Epithelial cell of proximal tubule (primary cell): ENCODE measurements at regions not wholly inside any gene's neighbourhood (a gene's known extent, or its start where the extent isn't known, plus 50 kb on each side); places are given as distances from the start of the nearest gene placed in this dataset.

ENCODE experiments used
- DNase-seq: peaks from one replicate; pipeline ENCODE4 v3.0.0-alpha.2; 2011; ENCODE audit warnings: low read depth
- H3K4me3 ChIP-seq: 2 replicates; pipeline ENCODE4 v1.5.1; 2011; ENCODE audit warnings: low read depth, mild to moderate bottlenecking, low read length
- TF ChIP-seq, protein P1 (sequence below): conservative IDR thresholded peaks from 2 replicates; pipeline ENCODE4 v1.5.1; 2012; ENCODE audit warnings: low read depth, mild to moderate bottlenecking, low read length

DNA sequence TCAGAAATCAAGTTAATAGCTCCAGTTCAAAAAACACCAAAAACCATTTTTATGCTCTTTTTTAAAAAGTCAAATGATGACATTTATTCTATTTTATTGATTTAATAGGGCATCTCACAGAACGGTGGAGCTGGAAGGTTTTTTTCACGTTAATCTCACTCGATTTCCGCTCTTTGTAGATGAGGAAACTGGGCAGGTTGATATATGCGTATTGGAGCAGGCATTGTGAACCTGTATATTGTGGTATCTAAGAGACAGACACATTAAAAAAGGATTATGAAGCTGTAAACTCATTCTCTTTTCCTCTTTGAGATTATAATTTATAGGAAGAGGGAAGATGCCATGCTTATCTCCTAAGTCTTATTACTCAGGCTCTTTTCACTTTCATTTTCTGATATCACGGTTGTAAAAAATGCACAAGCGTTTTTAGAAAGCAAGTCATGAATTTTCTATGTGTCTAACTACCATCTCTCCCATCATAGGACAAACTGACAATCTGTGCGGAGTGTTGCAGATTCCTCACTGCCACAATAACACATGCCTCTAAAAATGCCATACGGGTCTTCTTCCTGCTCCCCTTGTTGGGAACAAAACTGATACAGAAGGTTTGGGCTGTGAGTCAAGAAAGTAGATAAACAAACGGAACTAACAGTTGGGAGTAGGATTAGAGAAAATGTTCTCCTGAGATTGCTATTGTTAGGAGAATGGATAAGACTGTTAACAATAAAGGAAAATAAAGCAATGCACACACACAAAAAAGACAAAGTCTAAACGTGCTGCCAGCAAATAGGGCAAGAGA is 1997.7 kb downstream of the MAT2B start:
- TF ChIP-seq, protein P1, sequence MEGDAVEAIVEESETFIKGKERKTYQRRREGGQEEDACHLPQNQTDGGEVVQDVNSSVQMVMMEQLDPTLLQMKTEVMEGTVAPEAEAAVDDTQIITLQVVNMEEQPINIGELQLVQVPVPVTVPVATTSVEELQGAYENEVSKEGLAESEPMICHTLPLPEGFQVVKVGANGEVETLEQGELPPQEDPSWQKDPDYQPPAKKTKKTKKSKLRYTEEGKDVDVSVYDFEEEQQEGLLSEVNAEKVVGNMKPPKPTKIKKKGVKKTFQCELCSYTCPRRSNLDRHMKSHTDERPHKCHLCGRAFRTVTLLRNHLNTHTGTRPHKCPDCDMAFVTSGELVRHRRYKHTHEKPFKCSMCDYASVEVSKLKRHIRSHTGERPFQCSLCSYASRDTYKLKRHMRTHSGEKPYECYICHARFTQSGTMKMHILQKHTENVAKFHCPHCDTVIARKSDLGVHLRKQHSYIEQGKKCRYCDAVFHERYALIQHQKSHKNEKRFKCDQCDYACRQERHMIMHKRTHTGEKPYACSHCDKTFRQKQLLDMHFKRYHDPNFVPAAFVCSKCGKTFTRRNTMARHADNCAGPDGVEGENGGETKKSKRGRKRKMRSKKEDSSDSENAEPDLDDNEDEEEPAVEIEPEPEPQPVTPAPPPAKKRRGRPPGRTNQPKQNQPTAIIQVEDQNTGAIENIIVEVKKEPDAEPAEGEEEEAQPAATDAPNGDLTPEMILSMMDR = no peak
- H3K4me3 ChIP-seq = no peak overlapping the region
- no peak for DNase-seq

DNA sequence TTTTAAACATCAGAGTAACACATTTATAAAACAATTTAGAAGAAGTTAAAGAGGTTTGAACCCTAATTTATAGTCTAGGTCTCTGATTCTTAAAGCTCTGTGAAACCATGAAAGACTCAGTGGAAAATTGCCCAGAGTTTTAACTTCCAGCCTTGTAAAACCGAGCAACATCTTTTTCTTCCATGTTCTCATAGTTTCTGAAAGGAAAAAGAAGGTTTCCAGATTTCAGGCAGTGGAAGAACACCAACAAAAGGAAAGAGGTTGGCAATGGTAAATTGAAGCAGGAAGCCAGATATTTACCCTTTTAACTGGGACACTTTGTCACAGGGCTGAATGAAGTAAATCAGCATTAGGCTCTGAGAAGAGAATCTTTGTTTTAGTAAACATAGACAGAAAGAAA is 1999.3 kb downstream of the MAT2B start:
- DNase-seq = no peak
- H3K4me3 ChIP-seq = no peak overlapping the region
- TF ChIP-seq, protein P1 = no peak

DNA sequence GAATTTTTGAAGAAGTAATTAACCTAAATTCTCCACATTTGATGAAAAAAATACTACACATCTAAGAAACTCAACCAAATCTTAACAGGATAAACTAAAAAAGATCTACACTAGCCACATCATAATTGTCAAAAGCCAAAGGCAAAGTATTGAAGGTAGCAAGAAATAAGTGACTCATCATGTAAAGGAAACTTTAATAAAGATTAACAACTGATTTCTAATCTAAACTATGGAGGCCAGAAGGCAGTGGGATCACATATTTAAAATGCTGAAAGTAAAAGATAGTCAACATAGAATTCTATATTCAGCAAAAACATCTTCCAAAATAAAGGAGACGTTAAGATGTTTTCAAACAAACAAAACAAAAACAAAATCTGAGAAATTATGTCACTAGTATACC is 2002.9 kb downstream of the MAT2B start:
- TF ChIP-seq, protein P1 = no peak
- no peak overlapping the region for H3K4me3 ChIP-seq
- DNase-seq = no peak

DNA sequence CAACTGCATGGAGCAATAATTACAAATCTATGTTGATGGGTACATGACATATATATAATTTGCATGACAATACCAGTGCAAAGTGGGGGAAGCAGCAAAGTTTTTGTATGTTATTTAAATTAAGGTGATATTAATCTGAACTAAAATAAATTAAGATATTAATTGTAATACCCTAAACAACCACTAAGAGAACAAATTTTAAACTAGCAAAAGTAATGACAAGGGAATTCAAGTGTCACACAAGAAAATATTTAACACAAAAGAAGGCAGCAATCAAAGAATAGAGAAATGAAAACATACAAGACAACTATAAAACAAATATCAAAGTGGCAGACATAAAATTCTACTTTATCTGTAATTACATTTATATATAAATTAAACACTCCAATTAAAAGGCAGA is 2003.4 kb downstream of the MAT2B start:
- TF ChIP-seq, protein P1 = no peak

DNA sequence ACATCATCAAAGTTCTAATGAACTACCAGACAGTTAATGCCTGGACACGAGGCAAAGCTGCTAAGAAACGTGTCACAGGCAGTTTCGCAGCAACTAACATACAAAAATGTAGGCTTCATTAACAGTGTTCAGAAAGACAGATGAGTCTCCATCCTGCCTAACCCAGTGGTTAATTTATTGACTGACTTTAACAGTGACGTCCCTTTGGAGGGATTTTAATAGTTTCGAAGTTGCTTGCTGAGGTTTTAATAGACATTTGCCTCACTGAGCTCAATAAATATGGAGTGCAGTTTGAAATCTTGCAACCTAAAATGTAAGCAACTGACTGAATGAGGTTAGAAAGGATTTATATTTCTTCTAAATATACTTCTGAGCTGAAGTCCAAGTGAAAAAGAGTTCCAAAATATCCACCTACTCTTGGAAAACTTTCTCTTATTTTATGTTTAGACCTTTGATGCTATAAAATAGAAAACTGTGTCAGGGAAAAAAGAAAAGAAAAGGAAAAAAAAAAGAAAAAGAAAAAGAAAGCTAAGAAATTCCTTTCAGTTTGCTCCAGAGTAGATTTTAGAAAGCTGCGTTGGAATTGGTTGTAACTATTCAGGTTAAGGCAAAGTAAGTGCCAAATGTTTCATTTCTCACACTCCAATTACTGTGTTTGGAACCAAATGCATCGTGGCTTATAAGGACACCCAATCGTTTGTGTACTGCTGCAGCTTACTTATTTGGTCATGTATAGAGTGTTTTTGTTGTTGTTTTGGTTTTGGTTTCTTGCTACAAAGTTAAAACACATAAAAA is 2016.6 kb downstream of the MAT2B start:
- TF ChIP-seq, protein P1 = no peak
- H3K4me3 ChIP-seq = no peak overlapping the region
- DNase-seq = no peak

More for the DNA sequence above, 2003.4 kb downstream of the MAT2B start:
- no peak for DNase-seq
- H3K4me3 ChIP-seq = no peak overlapping the region

DNA sequence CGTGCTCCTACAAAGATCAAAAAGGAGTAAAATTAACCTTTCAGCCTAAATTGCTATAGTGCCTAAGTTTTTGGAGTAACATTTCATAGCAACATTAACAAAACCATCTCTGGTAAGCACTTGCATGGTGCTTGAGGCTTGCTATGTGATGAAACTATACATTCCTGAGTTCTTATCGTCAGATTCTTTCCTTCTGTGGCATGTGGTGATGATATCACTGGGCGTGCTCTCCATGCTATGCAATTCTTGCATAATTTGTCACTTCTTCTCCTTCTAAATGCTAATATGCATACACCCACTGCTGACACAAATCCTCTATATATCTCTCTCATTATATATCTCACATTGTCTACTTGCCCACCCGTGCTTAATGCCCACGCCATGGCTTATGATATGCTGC is 2019.9 kb downstream of the MAT2B start:
- no peak overlapping the region for H3K4me3 ChIP-seq
- TF ChIP-seq, protein P1 = no peak
- DNase-seq = no peak
